Omental fat pad (tissue), 3 donors: ENCODE measurements at regions not wholly inside any gene's neighbourhood (a gene's known extent, or its start where the extent isn't known, plus 50 kb on each side); places are given as distances from the start of the nearest gene placed in this dataset.

ENCODE experiments used
- ATAC-seq: fragments of 150-250 bp; one replicate; pipeline ENCODE4 v1.9.1; 2016; ENCODE audit warnings: mild to moderate bottlenecking, moderate library complexity; ENCODE audit not compliant: low FRiP score
- DNase-seq: peaks from one replicate; pipeline ENCODE4 v3.0.0-alpha.2; 2019; ENCODE audit warnings: low spot score
- TF ChIP-seq, protein P1 (sequence below), 3 donors: fragments of 450-650 bp; IDR thresholded peaks; one replicate each; pipeline ENCODE4 v1.5.1; 2016 to 2017; ENCODE audit warnings: antibody characterized with exemption in 3 of 3, mild to moderate bottlenecking in 3 of 3, moderate library complexity in 2 of 3

DNA sequence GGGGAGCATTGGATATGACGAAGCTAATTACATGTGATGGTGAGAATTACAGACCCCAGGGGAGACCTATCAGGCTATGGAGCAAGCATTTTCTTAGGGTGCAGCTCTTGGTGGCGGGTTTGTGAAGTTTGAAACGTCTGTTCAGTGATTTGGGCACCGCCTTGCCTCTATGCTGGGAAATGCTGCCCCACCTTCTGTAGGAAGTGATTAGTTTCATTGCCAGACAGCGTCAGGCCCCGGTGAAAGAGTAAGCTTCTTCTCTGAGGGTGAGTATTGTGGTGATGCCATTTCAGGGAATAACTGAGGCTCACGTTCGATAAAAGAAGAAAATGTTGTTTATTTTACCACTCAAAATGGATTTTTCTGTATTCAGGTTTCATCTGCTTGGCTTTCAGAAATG is 186.2 kb upstream of the CDH2 start:
- TF ChIP-seq, protein P1, sequence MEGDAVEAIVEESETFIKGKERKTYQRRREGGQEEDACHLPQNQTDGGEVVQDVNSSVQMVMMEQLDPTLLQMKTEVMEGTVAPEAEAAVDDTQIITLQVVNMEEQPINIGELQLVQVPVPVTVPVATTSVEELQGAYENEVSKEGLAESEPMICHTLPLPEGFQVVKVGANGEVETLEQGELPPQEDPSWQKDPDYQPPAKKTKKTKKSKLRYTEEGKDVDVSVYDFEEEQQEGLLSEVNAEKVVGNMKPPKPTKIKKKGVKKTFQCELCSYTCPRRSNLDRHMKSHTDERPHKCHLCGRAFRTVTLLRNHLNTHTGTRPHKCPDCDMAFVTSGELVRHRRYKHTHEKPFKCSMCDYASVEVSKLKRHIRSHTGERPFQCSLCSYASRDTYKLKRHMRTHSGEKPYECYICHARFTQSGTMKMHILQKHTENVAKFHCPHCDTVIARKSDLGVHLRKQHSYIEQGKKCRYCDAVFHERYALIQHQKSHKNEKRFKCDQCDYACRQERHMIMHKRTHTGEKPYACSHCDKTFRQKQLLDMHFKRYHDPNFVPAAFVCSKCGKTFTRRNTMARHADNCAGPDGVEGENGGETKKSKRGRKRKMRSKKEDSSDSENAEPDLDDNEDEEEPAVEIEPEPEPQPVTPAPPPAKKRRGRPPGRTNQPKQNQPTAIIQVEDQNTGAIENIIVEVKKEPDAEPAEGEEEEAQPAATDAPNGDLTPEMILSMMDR (IDR thresholded peaks at IDR 0.05) = no peak
- ATAC-seq = no peak
- DNase-seq = no peak

DNA sequence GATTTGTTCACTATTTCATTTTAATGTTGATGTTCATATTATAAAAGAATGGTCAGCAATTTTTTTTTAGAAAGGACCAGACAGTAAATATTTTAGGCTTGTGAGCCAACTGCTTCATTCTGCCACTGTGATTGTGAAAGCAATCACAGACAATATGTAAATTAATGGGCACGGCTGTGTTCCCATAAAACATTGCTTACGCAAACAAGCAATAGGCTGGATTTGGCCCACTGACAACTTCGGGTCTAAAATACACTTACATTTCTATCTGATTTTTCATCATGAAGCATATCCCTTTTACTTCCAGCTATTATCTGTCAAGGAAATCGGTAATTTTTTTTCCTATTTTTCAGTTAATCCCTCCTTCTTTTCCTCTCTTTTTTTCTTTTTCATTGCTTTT is 182.2 kb upstream of the CDH2 start:
- DNase-seq = no peak
- TF ChIP-seq, protein P1 (IDR thresholded peaks at IDR 0.05) = no peak
- ATAC-seq = no peak

DNA sequence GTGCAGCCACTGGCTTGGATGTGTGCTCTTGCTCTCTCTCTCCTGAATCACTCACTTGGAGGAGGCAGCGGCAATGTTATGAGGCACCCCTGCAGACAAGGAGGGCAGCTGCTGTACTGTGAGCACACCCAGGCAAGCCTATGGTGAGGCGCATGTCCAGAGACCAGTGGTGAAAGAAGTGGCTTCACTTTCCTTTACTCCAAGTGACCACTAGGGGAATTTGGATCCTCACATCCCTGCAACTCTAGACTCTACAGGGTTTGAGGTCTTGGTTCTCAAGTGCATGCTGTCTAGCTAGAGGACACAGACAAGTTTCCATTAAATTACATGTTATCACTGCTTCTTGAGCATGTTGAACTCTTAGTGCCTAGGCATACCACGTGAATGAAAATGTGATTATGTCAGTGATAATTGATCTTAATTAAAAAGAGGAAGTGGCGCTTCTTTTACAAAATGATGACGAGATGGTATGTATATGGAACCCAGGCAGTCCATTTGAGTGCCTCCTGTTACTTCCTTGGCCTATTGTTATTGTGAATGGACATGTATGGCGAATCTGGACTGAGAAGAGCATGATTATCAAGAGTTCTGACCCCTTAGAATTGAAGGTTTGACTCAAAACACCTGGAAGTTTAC is 181.0 kb upstream of the CDH2 start:
- ATAC-seq = no peak
- TF ChIP-seq, protein P1 (IDR thresholded peaks at IDR 0.05) = no peak

DNA sequence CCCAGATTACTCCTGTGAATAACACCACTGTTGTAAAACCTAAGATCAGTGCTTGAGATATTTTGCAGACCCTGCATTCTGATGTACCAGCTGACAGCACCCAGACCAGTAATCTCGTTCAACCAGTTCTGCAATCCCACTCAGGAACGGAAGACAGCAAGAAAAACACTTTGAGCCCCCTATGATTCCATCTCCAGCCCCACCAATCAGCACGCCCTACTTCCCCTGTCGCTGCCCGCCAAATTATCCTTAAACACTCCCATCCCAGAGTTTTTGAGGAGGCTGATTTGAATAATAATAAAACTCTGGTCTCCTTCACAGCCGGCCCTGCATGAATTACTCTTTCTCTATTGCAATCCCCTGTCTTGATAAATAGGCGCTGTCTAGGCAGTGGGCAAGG is 173.9 kb upstream of the CDH2 start:
- no peak for ATAC-seq
- TF ChIP-seq, protein P1 (IDR thresholded peaks at IDR 0.05) = no peak
- DNase-seq = no peak

More for the DNA sequence above, 181.0 kb upstream of the CDH2 start:
- no peak for DNase-seq

DNA sequence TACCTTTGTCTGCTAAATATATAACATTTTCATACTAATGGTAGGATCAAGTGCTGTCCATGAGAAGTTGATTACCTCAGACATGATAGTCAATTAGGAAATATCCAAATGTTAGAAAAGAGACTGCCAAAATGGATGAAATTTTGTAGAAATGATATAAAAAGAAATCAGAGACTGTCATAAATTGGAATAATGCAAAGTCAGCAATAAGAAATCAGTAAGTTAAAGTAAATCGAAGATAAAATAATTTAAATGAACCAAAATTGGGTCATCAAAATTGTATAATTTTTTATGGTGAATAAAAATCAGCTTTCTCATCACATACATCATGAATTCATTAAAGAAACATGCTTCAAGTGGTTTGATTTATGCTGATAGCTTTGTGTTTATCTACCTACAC is 165.3 kb upstream of the CDH2 start:
- DNase-seq (no peak), ATAC-seq (no peak)
- TF ChIP-seq, protein P1 (IDR thresholded peaks at IDR 0.05) = no peak

DNA sequence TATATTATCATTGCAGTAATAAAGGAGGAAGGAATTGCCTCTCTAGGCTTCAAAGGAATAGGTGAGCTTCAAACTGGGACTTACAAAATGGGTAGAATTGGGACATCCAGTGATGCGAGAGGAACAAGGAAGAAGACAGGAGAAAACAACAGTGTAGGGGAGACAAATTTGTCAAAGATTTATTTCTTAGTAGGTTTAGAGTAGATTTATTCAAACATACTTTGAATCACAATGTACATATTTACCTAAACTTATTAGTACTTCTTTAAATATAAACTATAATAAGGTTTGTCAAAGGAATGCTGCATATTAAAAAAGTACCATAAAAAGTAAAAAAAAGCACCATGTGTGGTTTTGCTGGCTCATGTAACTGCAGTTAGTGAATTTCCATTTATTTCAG is 161.4 kb upstream of the CDH2 start:
- TF ChIP-seq, protein P1 (IDR thresholded peaks at IDR 0.05) = no peak
- DNase-seq = no peak

DNA sequence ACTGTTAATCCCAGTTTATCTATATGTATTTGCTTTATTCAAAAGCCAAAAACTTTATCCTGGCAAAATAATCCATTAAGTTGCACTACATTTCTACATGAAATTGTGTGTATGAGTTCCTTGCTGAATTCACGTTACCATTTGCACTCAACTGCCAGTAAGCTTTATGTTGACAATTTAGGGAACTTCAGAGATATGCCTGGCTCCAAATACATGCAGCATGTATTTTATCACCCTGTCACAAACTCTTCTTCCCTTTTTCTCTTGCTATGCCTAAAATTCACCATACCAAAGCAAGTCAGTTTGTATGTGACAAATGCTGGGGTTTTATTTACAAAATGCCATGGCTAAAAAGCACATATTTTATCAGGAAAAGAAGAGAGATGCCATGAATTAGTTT is 157.6 kb upstream of the CDH2 start:
- TF ChIP-seq, protein P1 (IDR thresholded peaks at IDR 0.05) = no peak
- DNase-seq = no peak
- ATAC-seq = no peak

More for the DNA sequence above, 161.4 kb upstream of the CDH2 start:
- no peak for ATAC-seq
